ENCODE measurements at regions not wholly inside any gene's neighbourhood (a gene's known extent, or its start where the extent isn't known, plus 50 kb on each side); places are given as distances from the start of the nearest gene placed in this dataset.

- TF ChIP-seq POLR2A (IDR thresholded peaks at IDR 0.05; ENCODE audit: low read depth, low read length) (no peak), POLR2AphosphoS5 (IDR thresholded peaks at IDR 0.05; ENCODE audit: low read depth, low read length) (no peak), TAF1 (IDR thresholded peaks at IDR 0.05; ENCODE audit: low read depth, low read length) (no peak)
Observed at GRCh38 chr5:98128846-98129245, 644.6 kb upstream of the RGMB start.
